ENCODE measurements at regions not wholly inside any gene's neighbourhood (a gene's known extent, or its start where the extent isn't known, plus 50 kb on each side); places are given as distances from the start of the nearest gene placed in this dataset.
"Not testable (repeated sequence)": the region's sequence is repeated elsewhere in the genome, so short reads cannot be mapped to it uniquely, and the experiment has no call there.

DNA sequence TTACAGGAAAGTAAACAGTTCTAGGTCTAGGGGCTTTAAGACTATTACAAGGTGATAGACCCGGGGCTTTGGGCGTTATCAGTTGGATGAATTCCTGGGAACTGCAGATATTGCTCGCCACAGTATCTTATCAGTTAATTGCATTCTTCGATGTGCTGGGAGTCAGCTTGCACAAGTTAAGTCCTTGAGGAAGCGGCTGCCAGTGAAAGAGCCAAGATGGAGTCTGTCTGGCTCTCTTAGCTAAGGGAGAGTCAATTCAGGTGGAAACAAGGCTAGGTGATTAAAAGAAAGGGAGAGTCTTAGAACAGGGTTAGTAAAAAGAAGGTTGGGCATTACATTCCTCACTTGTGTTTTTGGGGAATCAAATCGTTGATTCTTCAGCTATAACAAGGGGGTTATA is 130.6 kb upstream of the ZNF195 start:
- TF ChIP-seq POLR2AphosphoS5 (IDR thresholded peaks at IDR 0.05; ENCODE audit: borderline replicate concordance, low read depth, low read length); EZH2 (IDR thresholded peaks at IDR 0.05); FOXP2 (optimal IDR thresholded peaks at IDR 0.05; ENCODE audit: control extremely low read depth, extremely low read length, insufficient read depth): not testable (repeated sequence)
